Stimulated activated naive CD4-positive, alpha-beta T cell treated with Interleukin-2 at 50 U/mL for 16 hours (primary cell): ENCODE measurements at regions not wholly inside any gene's neighbourhood (a gene's known extent, or its start where the extent isn't known, plus 50 kb on each side); places are given as distances from the start of the nearest gene placed in this dataset.
"Not testable (repeated sequence)": the region's sequence is repeated elsewhere in the genome, so short reads cannot be mapped to it uniquely, and the experiment has no call there.

Source experiments
- DNase-seq: peaks from one replicate; lab custom pipeline; 2025; lab: John Stamatoyannopoulos, UW

- no peak for DNase-seq
Observed at GRCh38 chr2:2742726-2743125, 411.7 kb upstream of the MYT1L start.

GRCh38 chr2:2740238-2740775, 409.2 kb upstream of the MYT1L start:
- DNase-seq: no peak

- no peak for DNase-seq
Observed at GRCh38 chr2:2739231-2739795, 408.2 kb upstream of the MYT1L start.

GRCh38 chr2:2738684-2739083, 407.6 kb upstream of the MYT1L start:
- DNase-seq: no peak

GRCh38 chr2:2738276-2738675, 407.2 kb upstream of the MYT1L start:
- DNase-seq: no peak

- DNase-seq: no peak
Observed at GRCh38 chr2:2735041-2735440, 404.0 kb upstream of the MYT1L start.

GRCh38 chr2:2734308-2734707, 403.2 kb upstream of the MYT1L start:
- DNase-seq: no peak

GRCh38 chr2:2733818-2734217, 402.7 kb upstream of the MYT1L start:
- DNase-seq: no peak

- no peak for DNase-seq
Observed at GRCh38 chr2:2732331-2733119, 401.4 kb upstream of the MYT1L start.

- no peak for DNase-seq
Observed at GRCh38 chr2:2731816-2732284, 400.8 kb upstream of the MYT1L start.

GRCh38 chr2:2731101-2731815, 400.2 kb upstream of the MYT1L start:
- no peak for DNase-seq

GRCh38 chr2:2730301-2730833, 399.3 kb upstream of the MYT1L start:
- no peak for DNase-seq

GRCh38 chr2:2729246-2729645, 398.2 kb upstream of the MYT1L start:
- DNase-seq: no peak

GRCh38 chr2:2728635-2729034, 397.6 kb upstream of the MYT1L start:
- no peak for DNase-seq

- DNase-seq: no peak
Observed at GRCh38 chr2:2727876-2728511, 396.9 kb upstream of the MYT1L start.

- no peak for DNase-seq
Observed at GRCh38 chr2:2726163-2726562, 395.1 kb upstream of the MYT1L start.

GRCh38 chr2:2723064-2723463, 392.0 kb upstream of the MYT1L start:
- no peak for DNase-seq

GRCh38 chr2:2721296-2721835, 390.3 kb upstream of the MYT1L start:
- DNase-seq: no peak

GRCh38 chr2:2720806-2721205, 389.7 kb upstream of the MYT1L start:
- DNase-seq: not testable (repeated sequence)

- DNase-seq: no peak
Observed at GRCh38 chr2:2720351-2720750, 389.3 kb upstream of the MYT1L start.

- no peak for DNase-seq
Observed at GRCh38 chr2:2719781-2720180, 388.7 kb upstream of the MYT1L start.

- no peak for DNase-seq
Observed at GRCh38 chr2:2719015-2719414, 387.9 kb upstream of the MYT1L start.
